T-helper 2 cell (primary cell): ENCODE measurements at regions not wholly inside any gene's neighbourhood (a gene's known extent, or its start where the extent isn't known, plus 50 kb on each side); places are given as distances from the start of the nearest gene placed in this dataset.
"Not testable (repeated sequence)": the region's sequence is repeated elsewhere in the genome, so short reads cannot be mapped to it uniquely, and the experiment has no call there.

ENCODE experiments used
- DNase-seq, 5 experiments: peaks; one replicate each; pipeline versions ENCODE4 v3.0.0 to v3.0.0-alpha.2; 2012 to 2022

DNA sequence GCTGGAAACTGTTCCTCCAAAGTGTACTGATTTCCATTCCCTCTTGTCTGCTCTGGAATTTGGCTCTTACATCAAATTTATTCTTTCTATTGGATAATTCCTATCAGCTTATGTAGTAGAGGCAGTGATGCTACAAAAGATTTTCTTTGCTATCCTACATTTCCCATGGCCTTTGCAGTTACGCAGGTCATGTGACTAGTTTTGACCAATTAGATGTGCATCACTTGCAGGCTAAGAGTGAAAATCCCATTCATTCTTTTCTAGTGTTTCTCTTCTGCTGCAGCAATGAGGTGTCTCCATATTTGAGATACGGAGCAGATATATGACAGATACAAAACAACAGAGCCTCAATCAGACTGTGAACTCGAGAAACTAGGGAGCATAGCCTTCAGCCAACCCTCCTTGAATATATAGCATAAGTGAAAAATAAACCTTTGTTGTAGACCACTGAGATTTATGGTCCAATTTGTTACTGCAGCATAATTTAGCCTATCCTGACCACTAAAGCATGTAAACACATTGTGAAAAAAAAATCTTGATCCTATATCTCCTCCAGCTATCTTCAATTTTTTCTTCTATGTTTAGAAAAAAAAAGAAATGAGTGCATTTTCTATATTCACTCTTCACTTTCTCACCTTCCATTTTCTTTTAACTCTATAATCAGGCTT lies 102.0 kb downstream of the HNMT start:
- DNase-seq: no peak

DNA sequence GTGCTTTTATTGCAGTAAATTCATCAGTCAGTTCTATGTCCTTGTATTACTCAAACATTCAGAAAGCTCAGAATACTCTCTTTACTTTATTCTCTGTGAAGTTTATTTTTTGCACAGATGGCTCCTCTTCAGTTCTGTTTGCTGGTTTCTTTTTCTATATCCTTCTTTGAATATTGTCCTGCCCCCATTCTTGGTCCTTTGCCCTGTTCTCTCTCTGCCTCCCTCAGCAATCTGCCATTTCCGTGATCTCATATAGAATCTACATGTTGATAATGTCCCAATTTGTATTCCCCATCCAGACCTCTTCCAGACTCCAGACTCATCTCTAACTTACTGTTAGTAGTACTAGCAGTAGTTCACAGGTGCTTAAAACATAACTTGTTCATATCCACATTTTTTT lies 102.6 kb downstream of the HNMT start:
- no peak for DNase-seq

DNA sequence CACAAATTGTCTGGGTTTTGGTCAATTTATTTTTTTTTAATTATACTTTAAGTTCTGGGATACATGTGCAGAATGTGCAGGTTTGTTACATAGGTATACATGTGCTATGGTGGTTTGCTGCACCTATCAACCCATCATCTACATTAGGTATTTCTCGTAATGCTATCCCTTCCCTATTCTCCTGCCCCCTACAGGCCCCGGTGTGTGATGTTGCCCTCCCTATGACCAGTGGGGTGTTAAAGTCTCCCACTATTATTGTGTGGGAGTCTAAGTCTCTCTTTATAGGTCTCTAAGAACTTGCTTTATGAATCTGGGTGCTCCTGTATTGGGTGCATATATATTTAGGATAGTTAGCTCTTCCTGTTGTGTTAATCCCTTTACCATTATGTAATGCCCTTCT lies 104.4 kb downstream of the HNMT start:
- DNase-seq: not testable (repeated sequence)

DNA sequence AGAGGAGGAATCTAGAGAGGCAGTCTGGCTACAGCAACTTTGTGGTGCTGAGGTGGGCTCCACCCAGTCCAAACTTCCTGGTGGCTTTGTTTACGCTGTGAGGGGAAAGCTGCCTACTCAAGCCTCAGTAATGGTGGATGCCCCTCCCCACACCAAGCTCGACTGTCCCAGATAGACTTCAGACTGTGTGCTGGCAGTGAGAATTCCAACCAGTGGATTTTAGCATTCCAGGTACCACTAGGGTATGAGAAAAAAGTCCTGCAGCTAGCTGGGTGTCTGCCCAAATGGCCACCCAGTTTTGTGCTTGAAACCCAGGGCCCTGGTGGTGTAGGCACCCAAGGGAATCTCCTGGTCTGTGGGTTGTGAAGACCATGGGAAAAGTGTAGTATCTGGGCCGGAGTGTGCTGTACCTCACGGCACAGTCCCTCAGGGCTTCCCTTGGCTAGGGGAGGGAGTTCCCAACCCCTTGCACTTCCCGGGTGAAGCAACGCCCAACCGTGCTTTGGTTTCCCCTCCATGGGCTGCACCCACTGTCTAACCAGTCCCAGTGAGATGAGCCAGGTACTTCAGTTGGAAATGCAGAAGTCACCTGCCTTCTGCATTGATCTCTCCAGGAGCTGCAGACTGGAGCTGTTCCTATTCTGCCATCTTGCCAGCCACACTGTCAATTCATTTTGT lies 106.9 kb downstream of the HNMT start:
- not testable (repeated sequence) for DNase-seq

DNA sequence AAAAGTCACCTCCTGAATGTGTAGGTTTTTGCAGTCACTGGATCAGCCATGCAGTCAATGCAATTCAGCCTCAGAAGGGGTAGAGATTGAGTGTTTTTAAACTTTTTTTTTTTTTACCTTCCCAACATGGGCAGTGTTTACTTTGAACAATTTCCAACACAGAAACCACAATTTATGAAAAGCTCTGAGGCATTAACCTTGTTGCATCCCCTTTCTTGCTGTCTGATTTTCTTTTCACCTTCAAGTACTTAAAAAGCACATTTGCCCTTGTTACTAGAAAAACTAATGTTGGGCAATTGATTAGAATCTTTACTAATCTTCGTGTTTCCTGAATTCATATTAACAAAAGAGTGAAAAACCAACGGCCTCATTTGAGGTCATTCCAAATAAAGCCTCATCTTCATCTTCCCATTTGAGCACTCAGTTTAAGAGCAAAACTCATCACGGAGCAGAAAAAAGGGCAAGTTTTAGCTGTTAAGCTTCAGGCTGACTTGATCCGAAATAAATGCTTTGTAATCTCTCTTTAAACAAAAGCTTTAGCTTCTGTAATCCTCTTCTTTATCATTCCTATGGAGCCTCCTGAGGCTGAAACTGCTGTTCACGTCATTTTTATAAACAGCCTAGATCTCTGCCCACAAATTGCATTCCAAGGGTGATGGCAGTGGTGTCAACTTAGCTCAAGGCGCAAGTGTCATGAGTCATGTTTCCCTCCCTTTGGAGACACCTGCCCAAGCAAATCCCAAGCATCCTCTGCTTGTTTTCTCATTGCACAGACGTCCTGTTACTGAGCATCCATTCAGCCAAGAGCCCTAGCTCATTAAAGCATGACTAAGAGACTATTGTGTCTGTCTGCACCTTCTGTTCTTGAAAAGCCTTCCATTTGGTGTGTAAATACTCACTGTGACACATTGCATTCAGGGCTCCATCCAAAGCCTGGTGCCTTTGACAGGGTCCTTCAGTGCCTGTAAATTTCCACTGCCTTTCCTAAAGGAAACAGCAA lies 107.7 kb downstream of the HNMT start:
- no peak for DNase-seq

DNA sequence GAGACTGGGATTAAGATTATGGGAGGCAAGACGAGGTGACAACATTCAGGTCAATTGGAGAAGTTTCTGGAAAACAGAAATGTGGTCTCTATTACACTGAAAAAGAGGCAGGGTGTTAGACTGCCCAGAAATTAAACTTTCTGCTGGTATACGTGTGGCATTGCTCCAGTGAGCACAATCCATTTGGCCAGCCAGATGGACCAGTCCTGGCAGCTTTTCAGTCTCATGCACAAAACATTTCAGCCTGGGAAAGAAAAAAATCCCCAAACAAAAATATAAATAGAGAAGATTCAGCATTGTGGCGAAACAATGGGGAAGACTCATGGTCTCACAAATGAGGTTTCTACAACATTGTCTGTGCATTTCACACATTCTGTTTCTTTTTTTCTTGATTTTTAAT lies 113.9 kb downstream of the HNMT start:
- DNase-seq: no peak

DNA sequence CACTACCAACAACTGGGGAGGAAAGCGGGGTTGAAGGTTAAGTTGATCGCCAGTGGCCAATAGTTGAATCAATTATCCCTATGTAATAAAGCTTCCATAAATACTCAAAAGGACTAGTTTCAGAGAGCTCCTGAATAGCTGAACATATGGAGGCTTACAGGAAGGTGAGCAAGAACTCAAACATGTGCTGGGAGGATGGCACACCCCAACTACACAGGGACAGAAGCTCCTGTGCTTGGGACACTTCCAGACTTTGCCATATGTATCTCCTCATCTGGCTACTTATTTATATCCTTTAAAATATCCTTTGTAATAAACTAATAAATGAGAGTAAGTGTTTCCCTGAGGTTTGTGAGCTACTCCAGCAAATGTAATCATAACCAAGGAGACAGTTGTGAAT lies 115.7 kb downstream of the HNMT start:
- no peak for DNase-seq

DNA sequence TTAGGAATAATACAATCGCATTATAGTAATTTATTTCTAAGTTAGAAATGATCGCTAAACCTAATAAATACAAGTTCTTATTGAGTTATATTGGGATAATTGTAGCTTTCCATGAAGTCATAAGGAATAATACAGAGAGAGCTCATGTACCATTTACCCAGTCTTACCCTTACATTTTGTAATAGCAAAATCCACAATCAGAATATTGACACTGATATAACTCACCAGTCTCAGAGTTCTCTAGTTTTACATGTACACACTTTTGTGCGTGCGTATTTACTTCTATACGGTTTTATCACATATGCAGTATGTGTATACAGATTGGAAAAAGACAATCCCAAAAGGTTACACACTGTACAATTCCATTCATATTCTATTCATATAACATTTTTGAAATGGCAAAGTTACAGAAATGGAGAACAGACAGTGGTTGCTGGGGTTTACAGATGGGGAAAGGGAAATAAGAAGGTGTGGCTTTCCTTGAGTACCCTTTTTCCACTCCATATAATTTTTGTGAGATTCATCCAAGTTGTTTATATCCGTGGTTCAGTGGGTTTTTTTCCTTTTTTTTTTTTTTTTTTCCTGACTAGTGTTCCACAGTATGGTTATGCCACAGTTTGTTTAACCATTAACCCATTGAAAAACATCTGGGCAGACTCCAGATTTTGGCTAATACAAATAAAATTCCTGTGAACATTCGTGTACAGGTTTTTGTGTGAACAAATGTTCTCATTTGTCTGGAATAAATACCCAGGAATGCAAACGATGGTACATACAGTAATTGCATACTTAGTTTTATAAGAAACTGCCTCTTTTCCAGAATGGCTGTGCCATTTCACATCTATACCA lies 117.2 kb downstream of the HNMT start:
- no peak for DNase-seq

DNA sequence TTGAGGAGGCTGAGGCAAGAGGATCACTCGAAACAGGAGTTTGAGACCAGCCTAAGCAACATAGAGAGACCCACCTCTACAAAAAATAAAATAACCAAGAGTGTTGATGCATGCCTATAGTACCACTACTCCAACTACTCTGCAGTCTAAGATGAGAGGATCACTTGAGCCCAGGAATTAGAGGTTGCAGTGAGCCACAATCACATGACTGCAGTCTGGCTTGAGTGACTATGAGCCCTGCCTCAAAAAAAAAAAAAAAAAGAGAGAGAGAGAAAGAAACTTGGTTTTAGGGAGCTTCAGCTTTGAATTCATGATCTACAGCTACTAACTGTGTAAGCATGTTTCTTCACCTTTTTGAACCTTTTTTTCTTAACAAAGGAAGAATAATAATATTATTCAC lies 119.9 kb downstream of the HNMT start:
- DNase-seq: no peak

DNA sequence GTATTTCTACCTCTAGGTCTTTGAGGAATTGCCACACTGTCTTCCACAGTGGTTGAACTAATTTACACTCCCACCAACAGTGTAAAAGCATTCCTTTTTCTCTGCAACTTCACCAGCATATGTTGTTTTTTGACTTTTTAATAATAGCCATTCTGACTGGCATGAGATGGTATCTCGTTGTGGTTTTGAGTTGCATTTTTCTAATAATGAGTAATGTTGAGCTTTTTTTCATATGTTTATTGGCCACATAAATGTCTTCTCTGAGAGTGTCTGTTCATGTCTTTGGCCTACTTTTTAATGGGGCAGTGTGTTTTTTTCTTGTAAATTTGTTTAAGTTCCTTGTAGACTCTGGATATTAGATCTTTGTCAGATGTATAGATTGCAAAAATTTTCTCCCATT lies 121.2 kb downstream of the HNMT start:
- not testable (repeated sequence) for DNase-seq

DNA sequence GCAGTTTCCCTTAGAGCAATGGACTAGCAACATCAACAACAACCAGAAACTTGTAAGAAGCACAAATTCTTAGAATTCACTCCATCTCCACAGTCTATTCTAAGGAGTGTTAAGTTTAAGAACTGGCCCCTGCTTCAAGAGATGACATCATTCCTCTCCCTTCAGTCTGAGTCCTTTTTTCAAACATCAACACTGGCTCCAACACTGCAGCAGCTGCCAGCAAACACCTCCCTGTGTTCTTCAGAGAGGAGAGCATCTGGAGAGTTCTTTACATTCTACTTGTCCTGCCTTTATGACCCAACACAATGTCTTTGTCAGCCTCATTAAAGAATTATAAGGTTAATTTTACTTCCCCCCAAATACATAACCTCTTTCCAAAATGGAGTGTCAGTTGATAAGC lies 122.3 kb downstream of the HNMT start:
- no peak for DNase-seq

DNA sequence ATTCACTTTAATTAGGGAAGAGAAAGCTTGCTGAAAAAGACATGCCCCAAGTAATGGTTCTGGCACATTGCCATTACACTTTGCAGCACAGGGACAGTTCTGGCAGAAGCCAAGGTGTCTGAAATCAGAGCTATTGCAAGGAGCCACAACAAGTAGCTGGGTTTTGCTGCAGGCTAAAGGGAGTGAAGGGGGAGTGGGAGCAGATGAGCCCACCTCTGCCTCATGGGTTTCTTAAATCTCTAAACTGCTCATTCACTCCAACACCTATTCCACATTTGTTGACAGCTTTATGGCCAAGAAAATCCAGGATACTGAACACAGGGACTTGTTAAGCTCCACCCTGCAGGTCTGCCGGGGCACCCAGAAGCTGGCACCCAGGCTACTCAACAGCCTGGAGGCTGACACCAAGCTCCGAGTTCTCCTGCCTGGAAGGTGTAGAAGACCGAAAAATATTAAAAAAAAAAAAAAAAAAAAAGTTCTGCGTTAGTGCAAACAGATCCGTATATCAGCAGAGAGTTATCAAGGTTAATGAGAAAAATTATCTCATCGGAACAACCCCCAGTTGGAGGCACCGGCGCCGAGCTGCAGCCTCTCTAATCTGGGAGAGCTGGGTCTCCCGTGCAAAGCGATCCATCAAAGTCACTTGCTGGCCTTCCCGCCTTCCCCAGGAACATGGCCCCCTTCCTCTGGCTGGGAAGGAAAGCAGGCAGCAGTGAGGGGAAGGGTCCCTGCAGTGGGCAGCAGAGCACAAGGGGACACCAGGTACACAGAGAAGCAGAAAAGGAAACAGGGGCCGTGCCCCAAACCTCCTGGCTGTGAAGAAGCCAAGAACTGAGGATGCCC lies 123.7 kb downstream of the HNMT start:
- DNase-seq: no peak

DNA sequence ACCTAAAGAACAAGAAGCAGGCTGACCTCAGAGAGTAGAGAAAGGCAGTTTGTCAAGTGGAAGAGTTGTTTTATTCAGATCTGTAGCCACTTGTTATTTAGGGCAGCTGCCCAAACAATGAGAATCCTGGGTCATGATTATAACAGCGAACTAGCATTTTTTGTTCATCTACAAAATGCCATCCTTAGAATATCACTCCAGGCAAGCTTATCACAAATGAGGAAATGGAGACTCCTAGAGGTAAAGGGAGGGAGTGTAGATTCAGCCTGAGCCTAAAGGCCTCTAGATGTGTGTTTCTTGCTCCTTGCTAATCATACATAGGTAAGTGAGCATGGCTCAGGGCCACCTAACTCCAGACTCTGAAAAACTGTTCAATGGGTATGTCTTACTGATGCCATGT lies 126.1 kb downstream of the HNMT start:
- no peak for DNase-seq

DNA sequence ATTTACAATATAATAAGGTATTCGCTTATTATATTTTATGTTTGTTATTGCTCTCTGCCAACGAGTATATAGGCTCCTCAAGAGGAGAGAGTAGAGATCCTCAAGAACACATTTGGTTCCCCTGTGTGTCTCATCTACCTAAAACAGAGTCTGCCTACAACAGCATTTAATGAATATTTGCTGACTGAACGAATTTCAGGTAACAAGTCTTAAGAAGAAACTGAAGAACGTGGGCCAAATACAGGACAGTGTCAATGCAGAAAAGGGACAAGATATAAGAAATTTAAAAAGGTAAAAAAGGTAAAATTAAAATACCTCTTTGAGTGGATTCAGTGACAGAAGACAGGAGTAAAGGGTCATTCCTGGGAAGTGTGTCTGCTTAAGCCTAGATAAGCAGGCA lies 129.2 kb downstream of the HNMT start:
- no peak for DNase-seq

DNA sequence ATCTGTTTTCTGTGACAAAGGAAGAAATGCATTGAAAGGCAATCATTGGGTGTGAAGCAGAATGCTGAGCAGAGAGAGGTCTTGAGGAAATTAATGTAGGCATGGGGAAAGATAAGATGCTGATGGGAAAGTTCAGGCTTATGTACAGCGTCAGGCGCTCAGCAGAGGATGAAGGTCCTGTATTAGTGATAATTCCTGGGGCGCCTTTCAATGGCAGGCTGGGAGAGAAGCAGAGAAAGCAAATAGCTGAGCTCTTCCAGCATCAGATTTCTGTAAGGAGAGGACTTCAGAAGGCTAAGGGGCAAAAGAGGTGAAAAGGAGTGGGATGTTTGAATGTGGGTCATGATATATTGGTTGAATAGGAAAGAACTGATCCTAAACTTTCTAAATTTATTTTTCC lies 129.8 kb downstream of the HNMT start:
- no peak for DNase-seq

DNA sequence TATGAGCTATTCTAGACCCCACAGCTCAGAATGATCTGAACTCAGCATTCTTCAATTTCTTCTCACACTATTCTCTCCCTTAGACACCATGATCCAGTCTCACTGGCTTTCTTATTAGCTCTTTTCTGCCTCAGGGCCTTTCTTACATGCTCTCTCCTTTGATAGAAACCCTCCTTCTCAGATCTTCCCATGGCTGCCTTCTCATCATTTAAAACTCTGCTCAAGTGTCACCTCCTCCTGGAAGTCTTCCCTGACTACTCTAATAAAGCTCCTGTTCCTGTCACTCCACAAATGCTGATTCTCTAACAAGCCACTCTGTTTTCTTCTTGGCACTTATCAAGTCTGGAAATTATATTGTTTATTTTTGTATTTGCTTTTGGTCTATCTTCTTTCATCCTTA lies 131.1 kb downstream of the HNMT start:
- no peak for DNase-seq

DNA sequence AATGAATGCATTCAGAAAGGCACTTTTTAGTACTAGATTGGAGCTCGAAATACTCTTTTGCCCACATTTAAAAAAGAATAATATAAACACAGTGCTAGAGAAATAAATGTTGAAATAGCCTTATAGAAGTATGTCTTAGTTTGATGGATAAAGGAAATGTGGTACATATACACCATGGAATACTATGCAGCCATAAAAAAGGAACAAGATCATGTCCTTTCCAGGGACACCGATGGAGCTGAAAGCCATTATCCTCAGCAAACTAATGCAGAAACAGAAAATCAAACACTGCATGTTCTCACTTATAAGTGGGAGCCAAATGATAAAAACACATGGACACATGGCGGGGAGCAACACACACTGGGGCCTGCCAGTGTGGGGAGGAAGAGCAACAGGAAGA lies 135.0 kb downstream of the HNMT start:
- not testable (repeated sequence) for DNase-seq

DNA sequence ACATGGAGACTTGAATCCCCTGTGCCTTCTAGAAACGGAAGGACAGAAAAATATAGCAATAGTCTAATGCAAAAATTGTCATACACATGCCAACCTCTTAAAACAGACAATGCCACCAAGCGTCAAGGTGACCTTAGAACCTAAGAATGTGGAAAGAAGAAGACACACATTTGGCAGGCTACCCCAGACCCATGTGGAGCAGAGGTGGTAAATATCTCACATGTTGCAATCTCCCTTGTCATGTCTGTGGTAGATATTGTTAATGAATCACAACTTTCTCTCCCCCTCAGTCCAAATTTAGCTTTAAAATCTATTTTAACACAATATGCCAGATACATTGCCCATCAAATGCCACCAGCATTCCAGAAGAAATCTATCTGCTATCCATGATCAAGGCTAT lies 137.4 kb downstream of the HNMT start:
- DNase-seq: no peak

DNA sequence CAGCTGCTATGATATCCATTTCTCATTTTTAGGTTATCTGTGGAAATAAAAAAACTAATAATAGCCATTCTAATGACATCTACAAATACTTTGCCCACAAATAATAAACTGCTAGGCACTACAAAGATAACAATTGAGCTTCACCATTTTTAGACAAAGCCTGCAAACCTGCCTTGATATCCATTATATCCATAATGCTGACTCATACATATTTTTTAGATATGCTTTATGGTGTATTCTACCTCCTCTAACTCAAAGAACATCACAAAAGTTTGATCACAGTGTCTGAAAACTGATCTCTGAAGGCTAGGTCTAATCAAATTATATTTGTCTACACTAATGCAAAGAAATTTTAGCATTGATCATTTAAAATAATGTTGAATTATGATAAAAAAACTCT lies 138.4 kb downstream of the HNMT start:
- DNase-seq: no peak

DNA sequence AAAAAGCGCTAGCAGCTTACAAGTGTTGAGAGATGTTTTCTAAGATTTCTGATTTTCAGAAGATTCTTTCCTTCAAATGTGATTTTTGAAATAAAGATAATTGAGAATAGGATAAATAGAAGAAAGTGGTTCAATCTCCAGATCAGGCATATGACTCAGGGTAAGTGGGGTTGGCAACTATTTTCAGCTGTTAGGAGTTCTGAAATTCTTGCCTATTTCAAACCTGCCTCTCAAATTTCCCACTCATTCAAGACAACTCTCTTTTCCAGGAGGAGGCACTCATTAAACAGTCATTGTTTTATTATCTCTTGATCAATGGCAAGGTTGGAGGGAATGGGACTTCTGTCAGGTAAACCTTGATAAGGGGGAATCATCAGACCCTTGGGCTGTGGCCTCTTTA lies 138.9 kb downstream of the HNMT start:
- no peak for DNase-seq

DNA sequence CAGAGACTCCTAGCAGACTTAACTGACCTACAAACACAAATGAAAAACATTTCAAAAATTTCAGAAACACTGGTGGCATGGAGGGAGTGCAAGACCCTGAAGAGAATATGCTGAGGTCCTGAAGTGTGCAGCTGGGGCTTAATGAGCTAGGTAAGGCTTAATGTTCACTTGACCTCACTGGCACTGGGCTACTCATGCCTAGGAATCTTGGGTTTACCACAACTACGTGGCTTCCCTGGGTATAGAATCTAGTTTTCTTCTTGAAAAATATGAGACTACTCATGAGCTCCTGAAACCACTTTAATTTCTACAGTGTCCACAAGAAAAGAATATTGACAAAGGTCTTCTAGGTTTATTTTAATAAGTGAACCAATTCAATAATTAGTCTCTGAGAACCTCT lies 139.8 kb downstream of the HNMT start:
- no peak for DNase-seq

DNA sequence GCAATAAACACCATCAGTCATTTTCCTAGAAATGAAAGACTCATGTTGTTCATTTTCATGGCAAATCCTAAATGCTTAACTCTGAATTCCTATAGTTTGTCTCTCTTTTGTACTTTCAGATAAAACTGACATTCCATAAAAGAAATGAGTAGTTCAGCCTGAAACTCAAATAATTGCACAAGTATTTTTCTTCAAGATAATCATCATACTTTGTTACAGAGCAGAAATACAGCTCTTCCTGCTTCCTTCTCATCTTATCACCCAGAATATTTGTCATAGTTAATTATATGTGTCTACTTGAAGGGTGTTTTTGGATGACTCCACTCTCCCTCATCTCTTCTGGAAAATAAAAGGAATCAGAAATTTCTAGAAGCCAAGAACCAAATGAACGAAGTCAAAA lies 141.1 kb downstream of the HNMT start:
- no peak for DNase-seq
